NCI-H82 (cell line): ENCODE measurements at regions not wholly inside any gene's neighbourhood (a gene's known extent, or its start where the extent isn't known, plus 50 kb on each side); places are given as distances from the start of the nearest gene placed in this dataset.
A peak's percentile ranks its signal among the peaks of the same experiment; 100 is the strongest.

ENCODE experiments used
- DNase-seq: peaks from one replicate; lab custom pipeline; 2025; lab: John Stamatoyannopoulos, UW

GRCh38 chr16:50469121-50469743, 79.0 kb upstream of the NKD1 start:
- DNase-seq, result no peak

GRCh38 chr16:50468749-50469078, 79.5 kb upstream of the NKD1 start:
- no peak for DNase-seq

- peak; percentile 84 for DNase-seq
Measured at GRCh38 chr16:50467943-50468748, 80.0 kb upstream of the NKD1 start.

- DNase-seq, result no peak
Measured at GRCh38 chr16:50467559-50467942, 80.6 kb upstream of the NKD1 start.

GRCh38 chr16:50466170-50466569, 82.0 kb upstream of the NKD1 start:
- no peak for DNase-seq

GRCh38 chr16:50464325-50465290, 83.6 kb upstream of the NKD1 start:
- peak; percentile 7 for DNase-seq

GRCh38 chr16:50463581-50464324, 84.4 kb upstream of the NKD1 start:
- DNase-seq, result no peak

- no peak for DNase-seq
Measured at GRCh38 chr16:50462793-50463507, 85.2 kb upstream of the NKD1 start.

GRCh38 chr16:50461400-50461760, 86.8 kb upstream of the NKD1 start:
- no peak for DNase-seq

GRCh38 chr16:50460538-50461399, 87.4 kb upstream of the NKD1 start:
- DNase-seq, result no peak

- no peak for DNase-seq
Measured at GRCh38 chr16:50459496-50460080, 88.6 kb upstream of the NKD1 start.

GRCh38 chr16:50458667-50459495, 89.3 kb upstream of the NKD1 start:
- DNase-seq, result no peak

GRCh38 chr16:50457979-50458491, 89.2 kb upstream of the BRD7 start:
- no peak for DNase-seq

GRCh38 chr16:50457423-50457822, 88.6 kb upstream of the BRD7 start:
- DNase-seq, result no peak

- DNase-seq, result no peak
Measured at GRCh38 chr16:50455288-50455845, 86.6 kb upstream of the BRD7 start.

- no peak for DNase-seq
Measured at GRCh38 chr16:50453446-50453845, 84.7 kb upstream of the BRD7 start.

- no peak for DNase-seq
Measured at GRCh38 chr16:50451951-50452508, 83.2 kb upstream of the BRD7 start.

GRCh38 chr16:50450957-50451356, 82.2 kb upstream of the BRD7 start:
- no peak for DNase-seq
